ENCODE measurements at regions not wholly inside any gene's neighbourhood (a gene's known extent, or its start where the extent isn't known, plus 50 kb on each side); places are given as distances from the start of the nearest gene placed in this dataset.

DNA sequence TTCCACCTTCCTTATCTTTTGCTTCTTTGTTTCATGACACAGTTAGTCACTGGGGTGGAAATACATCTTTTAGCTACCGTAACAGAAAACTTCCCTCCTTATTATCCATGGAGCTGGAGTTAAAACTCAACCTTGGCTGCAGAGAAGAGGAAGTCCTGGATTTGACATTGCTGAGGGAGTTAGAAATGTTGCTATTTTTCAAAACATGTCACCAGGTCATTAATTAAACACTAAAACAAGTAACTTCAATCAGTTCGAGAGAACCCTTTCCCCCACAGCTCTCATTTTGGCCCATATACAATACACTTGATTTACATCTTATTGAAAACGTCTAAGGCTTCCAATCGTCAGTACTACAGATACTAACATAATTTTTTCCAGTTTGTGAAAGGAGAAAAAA is 237.9 kb upstream of the CD180 start:
- no peaks in the 10 kb centered on the region for H3K27me3 ChIP-seq (ENCODE audit: insufficient read depth, low read depth)
- no peak overlapping the region for H2AFZ ChIP-seq
- H3K4me2 ChIP-seq = no peak overlapping the region
- H3K27ac ChIP-seq = no peak overlapping the region
- H3K9me2 ChIP-seq (ENCODE audit: insufficient read depth) = no peaks in the 10 kb centered on the region
- H3K4me1 ChIP-seq (replicated peaks; ENCODE audit: insufficient read depth) = no peaks in the 10 kb centered on the region
- H3K9me3 ChIP-seq (ENCODE audit: insufficient read depth, low read depth) = no peaks in the 10 kb centered on the region
- H3K79me2 ChIP-seq (ENCODE audit: low read depth) = no peaks in the 10 kb centered on the region
- ChIA-PET CTCF (no interaction called here), POLR2A (ENCODE audit: unreplicated experiment) (no interaction called here)
- H4K20me1 ChIP-seq (ENCODE audit: insufficient read depth) = no peaks in the 10 kb centered on the region
- no peak overlapping the region for H3K4me3 ChIP-seq
- BruUV-seq (replicated peaks) = no TSS peak
- H3F3A ChIP-seq (ENCODE audit: insufficient read depth, low read depth) = no peaks in the 10 kb centered on the region
- no peaks in the 10 kb centered on the region for H3K36me3 ChIP-seq (ENCODE audit: low read depth)
- DNase-seq = no peak
- intact Hi-C loops (cut with micrococcal nuclease; ENCODE audit: unreplicated experiment) = no loop called here
- TF ChIP-seq EZH2 (IDR thresholded peaks at IDR 0.05; ENCODE audit: low read depth) = no peak
- TF ChIP-seq, protein P1, sequence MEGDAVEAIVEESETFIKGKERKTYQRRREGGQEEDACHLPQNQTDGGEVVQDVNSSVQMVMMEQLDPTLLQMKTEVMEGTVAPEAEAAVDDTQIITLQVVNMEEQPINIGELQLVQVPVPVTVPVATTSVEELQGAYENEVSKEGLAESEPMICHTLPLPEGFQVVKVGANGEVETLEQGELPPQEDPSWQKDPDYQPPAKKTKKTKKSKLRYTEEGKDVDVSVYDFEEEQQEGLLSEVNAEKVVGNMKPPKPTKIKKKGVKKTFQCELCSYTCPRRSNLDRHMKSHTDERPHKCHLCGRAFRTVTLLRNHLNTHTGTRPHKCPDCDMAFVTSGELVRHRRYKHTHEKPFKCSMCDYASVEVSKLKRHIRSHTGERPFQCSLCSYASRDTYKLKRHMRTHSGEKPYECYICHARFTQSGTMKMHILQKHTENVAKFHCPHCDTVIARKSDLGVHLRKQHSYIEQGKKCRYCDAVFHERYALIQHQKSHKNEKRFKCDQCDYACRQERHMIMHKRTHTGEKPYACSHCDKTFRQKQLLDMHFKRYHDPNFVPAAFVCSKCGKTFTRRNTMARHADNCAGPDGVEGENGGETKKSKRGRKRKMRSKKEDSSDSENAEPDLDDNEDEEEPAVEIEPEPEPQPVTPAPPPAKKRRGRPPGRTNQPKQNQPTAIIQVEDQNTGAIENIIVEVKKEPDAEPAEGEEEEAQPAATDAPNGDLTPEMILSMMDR (conservative IDR thresholded peaks at IDR 0.05) = no peak

DNA sequence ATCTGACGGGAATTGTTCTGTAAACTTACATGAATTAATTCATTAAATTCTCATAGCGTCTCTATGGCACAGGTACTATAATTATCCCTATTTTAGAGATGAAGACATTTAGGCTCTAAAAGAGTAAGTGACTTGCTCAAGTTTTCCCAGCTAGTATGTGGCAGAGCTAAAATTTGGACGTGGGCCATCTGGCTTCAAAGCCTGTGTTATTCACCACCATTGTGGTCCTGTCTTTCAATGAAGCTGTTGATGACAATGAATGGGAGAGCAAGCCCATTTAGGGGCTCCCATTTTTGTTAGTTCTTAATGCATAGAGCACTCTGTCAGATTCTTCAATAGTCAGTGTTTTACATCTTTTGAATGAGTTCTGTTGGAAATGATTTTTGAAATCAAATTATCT is 236.0 kb upstream of the CD180 start:
- H3K9me3 ChIP-seq (ENCODE audit: insufficient read depth, low read depth) = no peaks in the 10 kb centered on the region
- no peaks in the 10 kb centered on the region for H3K4me1 ChIP-seq (replicated peaks; ENCODE audit: insufficient read depth)
- intact Hi-C loops (cut with micrococcal nuclease; ENCODE audit: unreplicated experiment) = no loop called here
- no peak for TF ChIP-seq EZH2 (IDR thresholded peaks at IDR 0.05; ENCODE audit: low read depth)
- TF ChIP-seq, protein P1 (conservative IDR thresholded peaks at IDR 0.05) = no peak
- no peaks in the 10 kb centered on the region for H4K20me1 ChIP-seq (ENCODE audit: insufficient read depth)
- H2AFZ ChIP-seq = no peak overlapping the region
- H3K79me2 ChIP-seq (ENCODE audit: low read depth) = no peaks in the 10 kb centered on the region
- CTCF ChIA-PET = no interaction called here
- H3K27ac ChIP-seq = no peak overlapping the region
- H3K4me3 ChIP-seq = no peak overlapping the region
- no peak for DNase-seq
- POLR2A ChIA-PET (ENCODE audit: unreplicated experiment) = no interaction called here
- no peaks in the 10 kb centered on the region for H3K27me3 ChIP-seq (ENCODE audit: insufficient read depth, low read depth)
- no peaks in the 10 kb centered on the region for H3F3A ChIP-seq (ENCODE audit: insufficient read depth, low read depth)
- H3K4me2 ChIP-seq = no peak overlapping the region
- no peaks in the 10 kb centered on the region for H3K9me2 ChIP-seq (ENCODE audit: insufficient read depth)
- H3K36me3 ChIP-seq (ENCODE audit: low read depth) = no peaks in the 10 kb centered on the region
- BruUV-seq (replicated peaks) = no TSS peak

DNA sequence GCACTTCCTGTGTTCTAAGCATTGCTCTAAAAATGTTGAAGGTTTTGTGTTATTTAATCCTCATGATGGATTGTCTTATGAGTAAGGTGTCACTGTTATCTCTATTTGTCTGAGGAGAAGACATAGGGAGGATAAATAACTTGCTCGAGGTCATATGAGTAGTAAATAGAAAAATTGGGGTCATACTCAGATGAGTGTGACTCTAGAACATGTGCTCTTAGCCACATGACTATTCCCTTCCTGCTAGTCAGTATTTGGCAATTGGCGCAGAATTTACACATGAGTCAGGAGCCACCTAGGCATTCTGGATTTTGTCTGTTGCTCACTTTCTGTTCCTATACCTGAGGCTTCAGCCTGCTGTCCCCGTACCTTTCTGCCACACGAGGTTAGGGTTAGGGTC is 234.6 kb upstream of the CD180 start:
- Histone ChIP-seq H3K36me3 (ENCODE audit: low read depth) (no peaks in the 10 kb centered on the region), H2AFZ (no peak overlapping the region), H3K27ac (no peak overlapping the region), H3F3A (ENCODE audit: insufficient read depth, low read depth) (no peaks in the 10 kb centered on the region), H3K9me2 (ENCODE audit: insufficient read depth) (no peaks in the 10 kb centered on the region), H3K79me2 (ENCODE audit: low read depth) (no peaks in the 10 kb centered on the region), H4K20me1 (ENCODE audit: insufficient read depth) (no peaks in the 10 kb centered on the region), H3K4me3 (no peak overlapping the region), H3K9me3 (ENCODE audit: insufficient read depth, low read depth) (no peaks in the 10 kb centered on the region), H3K27me3 (ENCODE audit: insufficient read depth, low read depth) (no peaks in the 10 kb centered on the region), H3K4me2 (no peak overlapping the region), H3K4me1 (replicated peaks; ENCODE audit: insufficient read depth) (no peaks in the 10 kb centered on the region)
- no peak for TF ChIP-seq EZH2 (IDR thresholded peaks at IDR 0.05; ENCODE audit: low read depth)
- TF ChIP-seq, protein P1 (conservative IDR thresholded peaks at IDR 0.05) = no peak
- DNase-seq = no peak
- ChIA-PET POLR2A (ENCODE audit: unreplicated experiment) (no interaction called here), CTCF (no interaction called here)
- BruUV-seq (replicated peaks) = no TSS peak
- intact Hi-C loops (cut with micrococcal nuclease; ENCODE audit: unreplicated experiment) = no loop called here
